Mucosa of stomach (tissue), 1 donor: ENCODE measurements at regions not wholly inside any gene's neighbourhood (a gene's known extent, or its start where the extent isn't known, plus 50 kb on each side); places are given as distances from the start of the nearest gene placed in this dataset.

Experiments
- H3K27me3 ChIP-seq: one replicate; pipeline ENCODE4 v1.7.0; 2013; ENCODE audit warnings: mild to moderate bottlenecking, low read length; ENCODE audit not compliant: control insufficient read depth, insufficient read depth
- H3K36me3 ChIP-seq: one replicate; pipeline ENCODE4 v1.7.0; 2013; ENCODE audit warnings: low read length; ENCODE audit not compliant: control insufficient read depth, insufficient read depth
- H3K4me1 ChIP-seq: one replicate; pipeline ENCODE4 v1.7.0; 2013; ENCODE audit warnings: mild to moderate bottlenecking, low read length; ENCODE audit not compliant: control insufficient read depth, insufficient read depth
- H3K4me3 ChIP-seq: one replicate; pipeline ENCODE4 v1.7.0; 2013; ENCODE audit warnings: low read length
- H3K9ac ChIP-seq: one replicate; pipeline ENCODE4 v1.7.0; 2013; ENCODE audit warnings: mild to moderate bottlenecking, low read length, moderate library complexity
- H3K9me3 ChIP-seq: one replicate; pipeline ENCODE4 v1.7.0; 2013; ENCODE audit warnings: mild to moderate bottlenecking, low read length, moderate library complexity; ENCODE audit not compliant: control insufficient read depth
- donor health status: Pancreatic carcinoma.

GRCh38 chr6:82687855-82688254, 324.2 kb downstream of the TPBG start:
- no peak overlapping the region for H3K4me3 ChIP-seq
- H3K9me3 ChIP-seq, result no peaks in the 10 kb centered on the region
- H3K4me1 ChIP-seq, result no peaks in the 10 kb centered on the region
- H3K36me3 ChIP-seq, result no peaks in the 10 kb centered on the region
- no peaks in the 10 kb centered on the region for H3K27me3 ChIP-seq
- H3K9ac ChIP-seq, result no peak overlapping the region

- Histone ChIP-seq H3K36me3 (no peaks in the 10 kb centered on the region), H3K9me3 (no peaks in the 10 kb centered on the region)
These were observed 326.7 kb downstream of the TPBG start for GRCh38 chr6:82690283-82690682.

GRCh38 chr6:82691997-82692396, 328.4 kb downstream of the TPBG start:
- no peaks in the 10 kb centered on the region for H3K9me3 ChIP-seq
- H3K9ac ChIP-seq, result no peak overlapping the region
- H3K27me3 ChIP-seq, result no peaks in the 10 kb centered on the region
- no peaks in the 10 kb centered on the region for H3K36me3 ChIP-seq
- no peaks in the 10 kb centered on the region for H3K4me1 ChIP-seq
- H3K4me3 ChIP-seq, result no peak overlapping the region

More at GRCh38 chr6:82690283-82690682, 326.7 kb downstream of the TPBG start:
- Histone ChIP-seq H3K4me1 (no peaks in the 10 kb centered on the region), H3K27me3 (no peaks in the 10 kb centered on the region), H3K4me3 (no peak overlapping the region), H3K9ac (no peak overlapping the region)

GRCh38 chr6:82693094-82693493, 329.5 kb downstream of the TPBG start:
- no peak overlapping the region for H3K9ac ChIP-seq
- H3K9me3 ChIP-seq, result no peaks in the 10 kb centered on the region
- H3K4me3 ChIP-seq, result no peak overlapping the region
- no peaks in the 10 kb centered on the region for H3K4me1 ChIP-seq
- no peaks in the 10 kb centered on the region for H3K27me3 ChIP-seq
- H3K36me3 ChIP-seq, result no peaks in the 10 kb centered on the region

GRCh38 chr6:82701341-82701740, 337.7 kb downstream of the TPBG start:
- Histone ChIP-seq H3K9me3 (no peaks in the 10 kb centered on the region), H3K36me3 (no peaks in the 10 kb centered on the region), H3K27me3 (no peaks in the 10 kb centered on the region), H3K4me3 (no peak overlapping the region), H3K4me1 (no peaks in the 10 kb centered on the region), H3K9ac (no peak overlapping the region)

- Histone ChIP-seq H3K9ac (no peak overlapping the region), H3K36me3 (no peaks in the 10 kb centered on the region), H3K27me3 (no peaks in the 10 kb centered on the region), H3K9me3 (no peaks in the 10 kb centered on the region), H3K4me3 (no peak overlapping the region), H3K4me1 (no peaks in the 10 kb centered on the region)
These were observed 339.0 kb downstream of the TPBG start for GRCh38 chr6:82702574-82702973.

- Histone ChIP-seq H3K4me1 (no peaks in the 10 kb centered on the region), H3K9ac (no peak overlapping the region), H3K4me3 (no peak overlapping the region), H3K9me3 (no peaks in the 10 kb centered on the region), H3K36me3 (no peaks in the 10 kb centered on the region), H3K27me3 (no peaks in the 10 kb centered on the region)
These were observed 339.6 kb downstream of the TPBG start for GRCh38 chr6:82703230-82703629.

- Histone ChIP-seq H3K4me3 (no peak overlapping the region), H3K27me3 (no peaks in the 10 kb centered on the region), H3K9ac (no peak overlapping the region), H3K9me3 (no peaks in the 10 kb centered on the region), H3K4me1 (no peaks in the 10 kb centered on the region), H3K36me3 (no peaks in the 10 kb centered on the region)
These were observed 340.4 kb downstream of the TPBG start for GRCh38 chr6:82704045-82704444.

- Histone ChIP-seq H3K9me3 (no peaks in the 10 kb centered on the region), H3K9ac (no peak overlapping the region), H3K27me3 (no peaks in the 10 kb centered on the region), H3K4me3 (no peak overlapping the region), H3K4me1 (no peaks in the 10 kb centered on the region), H3K36me3 (no peaks in the 10 kb centered on the region)
These were observed 342.0 kb downstream of the TPBG start for GRCh38 chr6:82705579-82705978.

- Histone ChIP-seq H3K27me3 (no peaks in the 10 kb centered on the region), H3K4me3 (no peak overlapping the region), H3K4me1 (peaks cover 3% of the 10 kb centered on the region), H3K36me3 (no peaks in the 10 kb centered on the region), H3K9me3 (no peaks in the 10 kb centered on the region), H3K9ac (no peak overlapping the region)
These were observed 347.6 kb downstream of the TPBG start for GRCh38 chr6:82711105-82711827.

GRCh38 chr6:82711971-82712370, 348.4 kb downstream of the TPBG start:
- Histone ChIP-seq H3K4me3 (no peak overlapping the region), H3K27me3 (no peaks in the 10 kb centered on the region), H3K4me1 (peaks cover 3% of the 10 kb centered on the region), H3K36me3 (no peaks in the 10 kb centered on the region), H3K9me3 (no peaks in the 10 kb centered on the region), H3K9ac (no peak overlapping the region)

- Histone ChIP-seq H3K4me1 (peaks cover 3% of the 10 kb centered on the region), H3K9ac (no peak overlapping the region), H3K36me3 (no peaks in the 10 kb centered on the region), H3K4me3 (no peak overlapping the region), H3K27me3 (no peaks in the 10 kb centered on the region), H3K9me3 (no peaks in the 10 kb centered on the region)
These were observed 348.8 kb downstream of the TPBG start for GRCh38 chr6:82712389-82712788.

- Histone ChIP-seq H3K36me3 (no peaks in the 10 kb centered on the region), H3K4me1 (peaks cover 3% of the 10 kb centered on the region), H3K9ac (no peak overlapping the region), H3K9me3 (no peaks in the 10 kb centered on the region), H3K27me3 (no peaks in the 10 kb centered on the region), H3K4me3 (no peak overlapping the region)
These were observed 349.2 kb downstream of the TPBG start for GRCh38 chr6:82712826-82713225.
